ENCODE measurements at regions not wholly inside any gene's neighbourhood (a gene's known extent, or its start where the extent isn't known, plus 50 kb on each side); places are given as distances from the start of the nearest gene placed in this dataset.

- Histone ChIP-seq H3K9ac (ENCODE audit: insufficient read depth, low read length, poor library complexity, severe bottlenecking) (no peak overlapping the region), H3K4me2 (replicated peaks; ENCODE audit: extremely low read depth, low read length, poor library complexity, severe bottlenecking) (no peak overlapping the region), H3K4me3 (replicated peaks in 1 of 3; ENCODE audit: low read depth in 2 of 3, low read length in 3 of 3) (no peak overlapping the region), H2AFZ (ENCODE audit: insufficient read depth, low read depth, low read length, poor library complexity, severe bottlenecking) (no peak overlapping the region), H3K27me3 (ENCODE audit: control insufficient read depth in 2 of 2, insufficient read depth in 2 of 2, low read length in 2 of 2) (no peaks in the 10 kb centered on the region), H3K9me3 (replicated peaks in 1 of 2; ENCODE audit: control insufficient read depth in 1 of 2, insufficient read depth in 1 of 2, low read length in 2 of 2) (no peaks in the 10 kb centered on the region), H3K36me3 (replicated peaks in 1 of 2; ENCODE audit: control insufficient read depth in 1 of 2, insufficient read depth in 2 of 2, low read length in 2 of 2) (no peaks in the 10 kb centered on the region), H4K20me1 (ENCODE audit: insufficient read depth, low read length) (no peaks in the 10 kb centered on the region), H3K79me2 (ENCODE audit: insufficient read depth, low read length) (no peaks in the 10 kb centered on the region), H3K4me1 (ENCODE audit: control insufficient read depth in 1 of 2, insufficient read depth in 2 of 2, low read length in 2 of 2) (peaks cover 4 to 10% of the 10 kb centered on the region in 2 donors), H3K27ac (ENCODE audit: low read depth in 1 of 2, low read length in 2 of 2) (no peak overlapping the region)
- H3K4me1 Mint-ChIP-seq = no peaks in the 10 kb centered on the region
- H3K27me3 Mint-ChIP-seq (ENCODE audit: low read depth in 3 of 3) = peaks cover 0 to 1% (median 0%) of the 10 kb centered on the region in 3 donors
- no peak overlapping the region for H3K27ac Mint-ChIP-seq
- peaks cover 0 to 3% (median 0%) of the 10 kb centered on the region in 7 donors for H3K9me3 Mint-ChIP-seq
- TF ChIP-seq CTCF (IDR thresholded peaks at IDR 0.05) = no peak
- no peaks in the 10 kb centered on the region for H3K36me3 Mint-ChIP-seq
- H3K4me3 Mint-ChIP-seq = peak overlapping the region in 1 of 2 donors; percentile 4
- no CpG with 5 or more reads among the region's 1 CpG for WGBS (ENCODE audit: insufficient coverage)
- no peak for DNase-seq
- intact Hi-C loops (cut with micrococcal nuclease) = no loop called here
Observed at GRCh38 chr3:5456199-5456598, 268.7 kb downstream of the EDEM1 start.

GRCh38 chr3:5458526-5458925 lies 271.0 kb downstream of the EDEM1 start:
- peaks cover 0 to 1% (median 0%) of the 10 kb centered on the region in 3 donors for H3K27me3 Mint-ChIP-seq (ENCODE audit: low read depth in 3 of 3)
- Histone ChIP-seq H3K9ac (ENCODE audit: insufficient read depth, low read length, poor library complexity, severe bottlenecking) (no peak overlapping the region), H3K27ac (ENCODE audit: low read depth in 1 of 2, low read length in 2 of 2) (no peak overlapping the region), H4K20me1 (ENCODE audit: insufficient read depth, low read length) (no peaks in the 10 kb centered on the region), H3K36me3 (replicated peaks in 1 of 2; ENCODE audit: control insufficient read depth in 1 of 2, insufficient read depth in 2 of 2, low read length in 2 of 2) (no peaks in the 10 kb centered on the region), H3K79me2 (ENCODE audit: insufficient read depth, low read length) (no peaks in the 10 kb centered on the region), H3K9me3 (replicated peaks in 1 of 2; ENCODE audit: control insufficient read depth in 1 of 2, insufficient read depth in 1 of 2, low read length in 2 of 2) (no peaks in the 10 kb centered on the region), H3K4me1 (ENCODE audit: control insufficient read depth in 1 of 2, insufficient read depth in 2 of 2, low read length in 2 of 2) (peaks cover 10 to 19% of the 10 kb centered on the region in 2 donors), H3K4me2 (replicated peaks; ENCODE audit: extremely low read depth, low read length, poor library complexity, severe bottlenecking) (no peak overlapping the region), H3K4me3 (replicated peaks in 1 of 3; ENCODE audit: low read depth in 2 of 3, low read length in 3 of 3) (no peak overlapping the region), H3K27me3 (ENCODE audit: control insufficient read depth in 2 of 2, insufficient read depth in 2 of 2, low read length in 2 of 2) (no peaks in the 10 kb centered on the region), H2AFZ (ENCODE audit: insufficient read depth, low read depth, low read length, poor library complexity, severe bottlenecking) (no peak overlapping the region)
- DNase-seq = peak in 2 of 3 donors; percentile 18 to 41
- peak overlapping the region in 1 of 7 donors; percentile 21 for H3K27ac Mint-ChIP-seq
- H3K9me3 Mint-ChIP-seq = peaks cover 0 to 3% (median 0%) of the 10 kb centered on the region in 7 donors
- intact Hi-C loops (cut with micrococcal nuclease) = no loop called here
- no peak for TF ChIP-seq CTCF (IDR thresholded peaks at IDR 0.05)
- H3K4me3 Mint-ChIP-seq = no peak overlapping the region
- H3K4me1 Mint-ChIP-seq = peaks cover 7% of the 10 kb centered on the region
- peaks cover 0 to 2% of the 10 kb centered on the region in 2 donors for H3K36me3 Mint-ChIP-seq
